ENCODE measurements at regions not wholly inside any gene's neighbourhood (a gene's known extent, or its start where the extent isn't known, plus 50 kb on each side); places are given as distances from the start of the nearest gene placed in this dataset.

DNA sequence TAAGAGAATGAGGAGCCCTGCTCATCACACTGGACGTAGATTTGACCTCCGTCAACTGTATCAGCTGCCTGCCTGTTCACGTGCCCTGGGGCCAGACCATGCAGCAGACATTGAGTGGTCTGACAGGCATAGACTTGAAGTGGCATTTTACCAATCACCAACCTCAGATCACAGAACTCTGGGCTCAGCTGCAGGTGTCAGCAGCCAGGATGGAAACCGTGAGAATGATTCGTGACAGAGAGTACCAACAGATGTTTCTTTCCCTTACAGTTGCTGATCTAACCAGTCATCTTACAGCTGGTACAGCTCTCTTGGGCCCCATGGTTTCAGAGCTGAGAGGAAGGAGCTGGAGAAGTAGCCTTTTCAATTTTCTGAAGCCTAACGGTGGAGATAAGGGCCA lies 148.9 kb downstream of the EN1 start:
- TF ChIP-seq, protein P1, sequence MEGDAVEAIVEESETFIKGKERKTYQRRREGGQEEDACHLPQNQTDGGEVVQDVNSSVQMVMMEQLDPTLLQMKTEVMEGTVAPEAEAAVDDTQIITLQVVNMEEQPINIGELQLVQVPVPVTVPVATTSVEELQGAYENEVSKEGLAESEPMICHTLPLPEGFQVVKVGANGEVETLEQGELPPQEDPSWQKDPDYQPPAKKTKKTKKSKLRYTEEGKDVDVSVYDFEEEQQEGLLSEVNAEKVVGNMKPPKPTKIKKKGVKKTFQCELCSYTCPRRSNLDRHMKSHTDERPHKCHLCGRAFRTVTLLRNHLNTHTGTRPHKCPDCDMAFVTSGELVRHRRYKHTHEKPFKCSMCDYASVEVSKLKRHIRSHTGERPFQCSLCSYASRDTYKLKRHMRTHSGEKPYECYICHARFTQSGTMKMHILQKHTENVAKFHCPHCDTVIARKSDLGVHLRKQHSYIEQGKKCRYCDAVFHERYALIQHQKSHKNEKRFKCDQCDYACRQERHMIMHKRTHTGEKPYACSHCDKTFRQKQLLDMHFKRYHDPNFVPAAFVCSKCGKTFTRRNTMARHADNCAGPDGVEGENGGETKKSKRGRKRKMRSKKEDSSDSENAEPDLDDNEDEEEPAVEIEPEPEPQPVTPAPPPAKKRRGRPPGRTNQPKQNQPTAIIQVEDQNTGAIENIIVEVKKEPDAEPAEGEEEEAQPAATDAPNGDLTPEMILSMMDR (IDR thresholded peaks at IDR 0.05; ENCODE audit: control insufficient read depth, insufficient read depth, low read depth, low read length, missing control alignments): no peak
- DNase-seq (ENCODE audit: low read depth): no peak
- no peak overlapping the region for H3K4me3 ChIP-seq (ENCODE audit: control insufficient read depth, low read depth, low read length)

DNA sequence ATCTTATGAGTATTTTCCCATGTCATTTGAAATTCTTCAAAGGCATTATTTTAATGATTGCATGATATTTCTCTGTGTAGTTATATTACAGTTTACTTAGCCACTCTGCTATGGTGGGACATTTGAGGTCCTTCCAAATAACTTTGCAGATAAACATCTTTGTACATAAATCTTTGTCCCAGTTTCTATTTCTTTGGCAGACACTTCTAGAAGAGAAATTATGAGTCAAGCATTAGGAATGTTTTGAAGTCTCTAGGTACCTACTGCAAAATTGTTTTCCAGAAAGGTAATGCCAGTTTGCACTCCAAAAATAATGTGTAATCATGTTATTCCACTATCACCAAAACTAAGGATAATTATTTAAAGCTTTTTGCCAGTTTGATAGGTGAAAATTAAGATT lies 149.7 kb downstream of the EN1 start:
- no peak for DNase-seq (ENCODE audit: low read depth)
- TF ChIP-seq, protein P1 (IDR thresholded peaks at IDR 0.05; ENCODE audit: control insufficient read depth, insufficient read depth, low read depth, low read length, missing control alignments): no peak
- no peak overlapping the region for H3K4me3 ChIP-seq (ENCODE audit: control insufficient read depth, low read depth, low read length)

DNA sequence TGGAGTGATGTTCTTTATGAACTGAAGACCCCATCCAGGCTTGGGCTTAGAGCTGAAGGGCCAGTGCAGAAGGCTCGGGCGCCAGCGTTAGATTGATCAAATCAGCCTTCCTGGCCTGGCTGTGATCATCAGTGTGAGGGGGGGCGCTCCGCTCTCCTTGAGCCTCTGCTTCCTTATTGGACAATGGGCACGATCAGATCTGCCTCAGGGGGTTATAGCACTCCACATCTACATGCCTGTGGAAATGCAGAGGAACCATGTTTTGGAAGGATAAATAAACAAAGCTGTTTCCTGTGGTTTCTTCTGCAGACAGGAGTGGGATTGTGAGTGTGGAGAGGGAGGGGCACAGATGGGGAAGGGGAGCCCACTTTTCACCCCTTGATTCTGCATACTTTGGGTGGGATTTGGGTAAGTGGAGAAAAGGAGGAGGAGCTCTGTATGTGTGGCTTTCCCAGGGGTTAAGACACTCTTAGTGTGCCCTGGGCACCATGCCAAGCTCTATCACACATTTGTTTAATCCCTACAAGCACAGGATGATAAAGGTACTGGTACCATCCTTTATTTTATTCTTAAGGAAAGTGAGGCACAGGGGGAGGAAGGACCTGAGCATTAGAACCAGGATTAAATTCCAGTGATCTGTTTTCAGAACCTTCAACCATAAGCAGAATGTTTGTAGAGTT lies 150.5 kb downstream of the EN1 start:
- no peak overlapping the region for H3K4me3 ChIP-seq (ENCODE audit: control insufficient read depth, low read depth, low read length)
- TF ChIP-seq, protein P1 (IDR thresholded peaks at IDR 0.05; ENCODE audit: control insufficient read depth, insufficient read depth, low read depth, low read length, missing control alignments): no peak
- DNase-seq (ENCODE audit: low read depth): no peak

DNA sequence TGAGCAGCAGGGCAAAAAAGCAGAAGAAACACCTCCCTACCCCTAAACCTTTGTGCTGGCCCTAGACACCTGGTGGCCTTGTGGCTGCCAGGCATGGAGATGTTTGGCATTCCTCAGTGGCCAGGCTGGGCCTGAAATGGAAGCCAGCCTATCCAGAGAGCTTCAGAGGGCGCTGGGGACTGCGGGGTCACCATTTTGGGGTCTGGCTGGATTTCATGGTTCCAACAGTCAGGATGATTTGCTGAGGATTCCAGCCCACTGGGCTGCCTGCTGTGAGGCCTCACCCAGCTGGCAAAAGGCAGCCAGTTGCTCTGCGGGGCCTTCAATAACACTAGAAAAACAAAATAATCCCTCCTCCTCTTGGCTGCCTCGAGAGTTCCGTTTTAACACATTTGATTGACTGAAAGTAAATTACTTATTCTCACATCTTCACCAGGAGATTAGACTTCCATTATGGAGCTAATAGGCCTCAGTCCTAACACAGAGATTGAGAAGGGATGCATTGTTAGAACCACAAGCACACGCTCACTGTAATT lies 154.1 kb downstream of the EN1 start:
- DNase-seq (ENCODE audit: low read depth): no peak
- H3K4me3 ChIP-seq (ENCODE audit: control insufficient read depth, low read depth, low read length): no peak overlapping the region
- TF ChIP-seq, protein P1 (IDR thresholded peaks at IDR 0.05; ENCODE audit: control insufficient read depth, insufficient read depth, low read depth, low read length, missing control alignments): no peak

DNA sequence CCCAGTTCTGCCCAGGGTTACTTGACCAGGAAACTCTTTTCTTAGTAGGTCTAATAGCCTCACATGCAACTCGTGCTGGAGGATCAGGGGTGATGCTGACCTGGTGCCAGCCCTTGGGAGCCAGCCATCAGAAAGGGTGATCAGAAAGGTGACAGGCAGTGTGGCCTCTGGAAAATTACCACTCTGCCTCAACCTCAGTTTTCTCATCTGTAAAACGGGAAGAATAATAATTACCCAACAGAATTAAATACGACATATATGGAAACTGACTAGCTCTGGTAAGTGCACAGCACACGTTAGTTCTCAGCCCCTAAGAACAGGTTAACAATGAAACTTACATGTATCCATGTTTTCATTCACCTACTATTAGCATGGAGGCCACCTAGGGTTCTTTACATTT lies 157.6 kb downstream of the EN1 start:
- no peak for DNase-seq (ENCODE audit: low read depth)
- no peak overlapping the region for H3K4me3 ChIP-seq (ENCODE audit: control insufficient read depth, low read depth, low read length)
- TF ChIP-seq, protein P1 (IDR thresholded peaks at IDR 0.05; ENCODE audit: control insufficient read depth, insufficient read depth, low read depth, low read length, missing control alignments): no peak

DNA sequence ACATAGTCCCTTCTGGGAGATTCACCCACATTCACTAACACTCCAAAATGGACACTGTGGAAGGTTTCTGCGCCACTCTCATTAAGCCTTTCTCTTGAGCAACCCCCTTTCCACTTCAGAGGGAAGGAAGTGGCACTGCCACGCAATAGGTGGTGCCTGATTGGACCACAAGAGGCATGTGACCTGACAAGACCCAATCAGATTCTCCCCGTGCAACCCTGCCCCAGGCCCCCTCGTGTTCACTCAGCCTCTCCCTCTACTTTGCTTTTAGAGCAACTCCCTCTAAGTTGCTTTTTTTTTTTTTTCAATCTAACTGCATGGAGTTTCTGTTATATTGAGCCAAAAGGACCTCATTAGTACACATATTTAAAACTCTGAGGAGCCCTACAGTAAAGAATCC lies 158.0 kb downstream of the EN1 start:
- DNase-seq (ENCODE audit: low read depth): no peak
- H3K4me3 ChIP-seq (ENCODE audit: control insufficient read depth, low read depth, low read length): no peak overlapping the region
- TF ChIP-seq, protein P1 (IDR thresholded peaks at IDR 0.05; ENCODE audit: control insufficient read depth, insufficient read depth, low read depth, low read length, missing control alignments): no peak

Data from AG09309 (cell line).